A549 (cell line): ENCODE measurements at regions not wholly inside any gene's neighbourhood (a gene's known extent, or its start where the extent isn't known, plus 50 kb on each side); places are given as distances from the start of the nearest gene placed in this dataset.

Experiments
- ATAC-seq, 2 experiments: fragments of 200-7000 bp in 1 of 2; fragments of >200 bp in 1 of 2; cut with Nextera tagmentation in 1 of 2; cut with Tn5 transposase in 1 of 2; 3 replicates each; pipeline versions ENCODE4 v1.8.0 to v1.9.1; 2018 to 2020; ENCODE audit warnings: mild to moderate bottlenecking in 1 of 2, moderate library complexity in 1 of 2
- CTCF ChIA-PET: fragments of 300-600 bp; sonication (Branson Sonifier 250); formaldehyde crosslinking; extraction: SDS; loops from one replicate; lab custom pipeline; 2021; ENCODE audit warnings: antibody characterized with exemption, inconsistent platforms; lab: Yijun Ruan, JAX
- POLR2A ChIA-PET: fragments of 350-600 bp; formaldehyde crosslinking; extraction: SDS; loops from one replicate; lab custom pipeline; 2021; ENCODE audit warnings: antibody characterized with exemption, inconsistent platforms; lab: Yijun Ruan, JAX
- DNase-seq, 2 experiments: peaks; one replicate each; pipeline versions ENCODE4 v3.0.0 to v3.0.0-alpha.2; 2011 to 2016; ENCODE audit warnings: low read depth in 1 of 2, low spot score in 1 of 2
- FAIRE-seq: peaks from 2 replicates; lab custom pipeline; 2011; peaks lifted over from hg19 to GRCh38; lab: Jason Lieb, UNC
- H3K27ac ChIP-seq, 2 experiments: fragments of >200 bp; sonication (Bioruptor Twin); formaldehyde crosslinking; 3 replicates each; pipeline ENCODE4 v1.5.1; 2016 to 2017
- H3K4me1 ChIP-seq: fragments of >200 bp; sonication (Bioruptor Twin); formaldehyde crosslinking; 3 replicates; pipeline ENCODE4 v1.6.1; 2016
- H3K4me2 ChIP-seq: fragments of >200 bp; sonication (Bioruptor Twin); formaldehyde crosslinking; 3 replicates; pipeline ENCODE4 v1.6.1; 2016
- H3K4me3 ChIP-seq: fragments of >200 bp; sonication (Bioruptor Twin); formaldehyde crosslinking; 3 replicates; pipeline ENCODE4 v1.5.1; 2016
- H3K9me3 ChIP-seq: fragments of >200 bp; sonication (Bioruptor Twin); formaldehyde crosslinking; 3 replicates; pipeline ENCODE4 v1.6.1; 2016
- BCL3 ChIP-seq: fragments of >200 bp; sonication (Bioruptor Twin); formaldehyde crosslinking; IDR thresholded peaks from 3 replicates; pipeline ENCODE4 v1.6.1; 2016
- CEBPB ChIP-seq, 2 experiments: fragments of >200 bp in 1 of 2; sonication (Bioruptor Twin) in 1 of 2; formaldehyde crosslinking in 1 of 2; IDR thresholded peaks; 2 replicates each; pipeline ENCODE4 v1.6.1; 2012 to 2016
- EHF ChIP-seq: fragments of 250-450 bp; sonication (Bioruptor Pico); IDR thresholded peaks from 2 replicates; pipeline ENCODE4 v1.5.0; 2020; ENCODE audit warnings: mild to moderate bottlenecking
- ESRRA ChIP-seq: fragments of 150-350 bp; IDR thresholded peaks from 2 replicates; pipeline ENCODE4 v1.6.1; 2014; ENCODE audit warnings: mild to moderate bottlenecking, low read length, borderline replicate concordance
- FOSB ChIP-seq: fragments of 250-450 bp; sonication (Bioruptor Pico); IDR thresholded peaks from 2 replicates; pipeline ENCODE4 v1.5.0; 2020; ENCODE audit warnings: mild to moderate bottlenecking, moderate library complexity
- FOSL2 ChIP-seq, 2 experiments: fragments of 450-650 bp in 1 of 2; fragments of >200 bp in 1 of 2; sonication (Bioruptor Twin) in 1 of 2; formaldehyde crosslinking; IDR thresholded peaks; 2 replicates each; pipeline versions ENCODE4 v1.5.0 to v1.6.1; 2016 to 2020; ENCODE audit warnings: mild to moderate bottlenecking in 1 of 2, moderate library complexity in 1 of 2
- JUN ChIP-seq, 2 experiments: fragments of >200 bp; sonication (Bioruptor Twin); formaldehyde crosslinking; IDR thresholded peaks; 2 replicates in 1 of 2; 3 replicates in 1 of 2; pipeline ENCODE4 v1.6.1; 2016 to 2017
- KDM1A ChIP-seq: fragments of 200-600 bp; sonication (generic); IDR thresholded peaks from 2 replicates; pipeline ENCODE4 v1.6.1; 2016; ENCODE audit warnings: low read depth, mild to moderate bottlenecking
- KDM5A ChIP-seq: fragments of 200-600 bp; sonication (generic); IDR thresholded peaks from 2 replicates; pipeline ENCODE4 v1.6.1; 2016; ENCODE audit warnings: antibody characterized with exemption, mild to moderate bottlenecking
- MAX ChIP-seq: IDR thresholded peaks from 2 replicates; pipeline ENCODE4 v1.6.1; 2012
- MYC ChIP-seq: IDR thresholded peaks from 2 replicates; pipeline ENCODE4 v1.6.1; 2012; ENCODE audit warnings: mild to moderate bottlenecking, inconsistent platforms, low read length, improper control_type of control experiment, borderline replicate concordance
- NPAS2 ChIP-seq: fragments of 250-450 bp; sonication (Bioruptor Pico); IDR thresholded peaks from 2 replicates; pipeline ENCODE4 v1.8.0; 2022; ENCODE audit warnings: mild to moderate bottlenecking, moderate library complexity, borderline replicate concordance
- NR3C1 ChIP-seq: fragments of >200 bp; sonication (Bioruptor Twin); formaldehyde crosslinking; IDR thresholded peaks from 3 replicates; pipeline ENCODE4 v1.6.1; 2017
- PHF8 ChIP-seq: fragments of 200-600 bp; sonication (generic); IDR thresholded peaks from 2 replicates; pipeline ENCODE4 v1.6.1; 2016; ENCODE audit warnings: low read depth, mild to moderate bottlenecking, antibody characterized with exemption, moderate library complexity, borderline replicate concordance
- POLR2AphosphoS2 ChIP-seq: conservative IDR thresholded peaks from 2 replicates; pipeline ENCODE4 v1.6.1; 2012; ENCODE audit warnings: low read length, improper control_type of control experiment, inconsistent platforms
- RAD21 ChIP-seq, 2 experiments: fragments of >200 bp in 1 of 2; sonication (Bioruptor Twin) in 1 of 2; formaldehyde crosslinking in 1 of 2; IDR thresholded peaks in 1 of 2; conservative IDR thresholded peaks in 1 of 2; 2 replicates in 1 of 2; 3 replicates in 1 of 2; pipeline ENCODE4 v1.6.1; 2012 to 2018; ENCODE audit warnings: inconsistent platforms in 1 of 2
- RCOR1 ChIP-seq: fragments of 150-350 bp; IDR thresholded peaks from 2 replicates; pipeline ENCODE4 v1.6.1; 2014; ENCODE audit warnings: antibody characterized with exemption, low read length, low read depth
- SMC3 ChIP-seq: fragments of >200 bp; sonication (Bioruptor Twin); formaldehyde crosslinking; IDR thresholded peaks from 3 replicates; pipeline ENCODE4 v1.6.1; 2018; ENCODE audit warnings: inconsistent platforms
- SREBF2 ChIP-seq: fragments of 450-650 bp; IDR thresholded peaks from 2 replicates; pipeline ENCODE4 v1.6.1; 2014; ENCODE audit warnings: mild to moderate bottlenecking, moderate library complexity
- TP53 ChIP-seq: fragments of 250-450 bp; sonication (Bioruptor Pico); IDR thresholded peaks from 2 replicates; pipeline ENCODE4 v1.5.0; 2021; ENCODE audit warnings: mild to moderate bottlenecking, moderate library complexity
- ZNF302 ChIP-seq: fragments of 250-450 bp; sonication (Bioruptor Pico); IDR thresholded peaks from 2 replicates; pipeline ENCODE4 v1.9.0; 2021; ENCODE audit warnings: inconsistent platforms, mild to moderate bottlenecking, moderate library complexity
- WGBS: methylation state at CpG from one replicate; pipeline ENCODE4 v1.1.6; 2017; ENCODE audit errors: missing lambda C conversion rate; 5-methylcytosine and 5-hydroxymethylcytosine counted together
- TF ChIP-seq, protein P1 (sequence below): fragments of 450-650 bp; IDR thresholded peaks from 2 replicates; pipeline ENCODE4 v1.6.1; 2014; ENCODE audit warnings: antibody characterized with exemption
- TF ChIP-seq, protein P2 (sequence below): fragments of >200 bp; sonication (Bioruptor Twin); formaldehyde crosslinking; IDR thresholded peaks from 3 replicates; pipeline ENCODE4 v1.5.1; 2016
- TF ChIP-seq, protein P3 (sequence below): IDR thresholded peaks from 2 replicates; pipeline ENCODE4 v1.6.1; 2012

DNA sequence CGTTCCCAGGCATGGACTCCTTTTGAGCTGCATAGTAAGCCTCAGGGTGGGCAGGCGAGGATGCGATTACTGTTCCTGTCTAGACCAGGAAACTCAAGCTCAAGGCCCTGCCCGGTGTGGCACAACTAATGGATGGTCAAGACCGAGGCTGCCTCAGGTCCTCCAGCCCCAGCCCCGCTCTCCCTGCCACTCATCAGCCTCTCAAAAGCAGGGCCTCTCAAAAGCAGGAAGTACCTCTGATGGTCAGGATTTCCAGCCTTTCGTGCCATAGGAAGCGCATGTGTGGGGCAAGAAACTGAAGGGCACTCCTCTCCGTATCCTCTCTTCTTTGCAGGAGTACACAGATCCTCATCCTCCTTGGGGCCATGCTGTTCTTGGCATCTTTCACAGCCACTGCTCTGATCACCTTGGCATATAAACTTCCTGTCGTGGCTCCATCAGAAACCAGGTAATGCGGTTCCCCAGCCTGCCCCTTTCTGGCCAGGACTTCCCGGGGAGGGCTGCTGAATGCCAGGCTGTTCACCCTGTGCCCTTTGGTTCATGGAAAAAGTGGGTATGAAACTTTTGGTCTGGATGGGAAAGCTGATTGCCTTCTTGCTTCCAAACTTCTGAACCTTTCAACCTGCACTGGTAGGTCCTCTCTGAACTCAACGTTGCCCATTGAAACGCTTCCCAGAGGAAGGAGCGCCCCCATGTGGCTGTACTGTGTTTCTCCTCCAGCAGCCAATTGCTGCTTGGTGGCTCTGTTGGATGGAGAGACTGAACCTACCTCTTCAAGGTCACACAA, 82.8 kb upstream of the SEC11C start:
- peaks cover 16% of the 10 kb centered on the region; the same call in 2 of the 3 replicates for H3K4me1 ChIP-seq
- ChIA-PET CTCF (interaction anchor here (0.8 to 5.9 kb wide), 7 partner anchors 49 to 293 kb away, joined by 3 to 32 read pairs (median 4); no protein-coding TSS in a partner anchor), POLR2A (no interaction called here)
- peak overlapping the region; percentile 65 to 78 for H3K27ac ChIP-seq
- no peak overlapping the region for H3K4me2 ChIP-seq
- FAIRE-seq (no peak), DNase-seq (peak in 1 of 2 experiments; percentile 74), ATAC-seq (peak; percentile 47 to 86; a peak in 3 of 6 replicates)
- H3K4me3 ChIP-seq = no peak overlapping the region
- no peak for TF ChIP-seq NPAS2
- TF ChIP-seq TP53 = no peak
- no peak for TF ChIP-seq PHF8
- no peak for TF ChIP-seq BCL3
- no peak for TF ChIP-seq CEBPB (IDR thresholded peaks at IDR 0.05)
- peak; percentile 74 to 86 for TF ChIP-seq RAD21 (conservative IDR thresholded peaks at IDR 0.05 in 1 of 2, IDR thresholded peaks at IDR 0.05 in 1 of 2)
- no peak for TF ChIP-seq MAX
- TF ChIP-seq ESRRA = no peak
- TF ChIP-seq, protein P1, sequence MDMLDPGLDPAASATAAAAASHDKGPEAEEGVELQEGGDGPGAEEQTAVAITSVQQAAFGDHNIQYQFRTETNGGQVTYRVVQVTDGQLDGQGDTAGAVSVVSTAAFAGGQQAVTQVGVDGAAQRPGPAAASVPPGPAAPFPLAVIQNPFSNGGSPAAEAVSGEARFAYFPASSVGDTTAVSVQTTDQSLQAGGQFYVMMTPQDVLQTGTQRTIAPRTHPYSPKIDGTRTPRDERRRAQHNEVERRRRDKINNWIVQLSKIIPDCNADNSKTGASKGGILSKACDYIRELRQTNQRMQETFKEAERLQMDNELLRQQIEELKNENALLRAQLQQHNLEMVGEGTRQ = no peak
- TF ChIP-seq, protein P2, sequence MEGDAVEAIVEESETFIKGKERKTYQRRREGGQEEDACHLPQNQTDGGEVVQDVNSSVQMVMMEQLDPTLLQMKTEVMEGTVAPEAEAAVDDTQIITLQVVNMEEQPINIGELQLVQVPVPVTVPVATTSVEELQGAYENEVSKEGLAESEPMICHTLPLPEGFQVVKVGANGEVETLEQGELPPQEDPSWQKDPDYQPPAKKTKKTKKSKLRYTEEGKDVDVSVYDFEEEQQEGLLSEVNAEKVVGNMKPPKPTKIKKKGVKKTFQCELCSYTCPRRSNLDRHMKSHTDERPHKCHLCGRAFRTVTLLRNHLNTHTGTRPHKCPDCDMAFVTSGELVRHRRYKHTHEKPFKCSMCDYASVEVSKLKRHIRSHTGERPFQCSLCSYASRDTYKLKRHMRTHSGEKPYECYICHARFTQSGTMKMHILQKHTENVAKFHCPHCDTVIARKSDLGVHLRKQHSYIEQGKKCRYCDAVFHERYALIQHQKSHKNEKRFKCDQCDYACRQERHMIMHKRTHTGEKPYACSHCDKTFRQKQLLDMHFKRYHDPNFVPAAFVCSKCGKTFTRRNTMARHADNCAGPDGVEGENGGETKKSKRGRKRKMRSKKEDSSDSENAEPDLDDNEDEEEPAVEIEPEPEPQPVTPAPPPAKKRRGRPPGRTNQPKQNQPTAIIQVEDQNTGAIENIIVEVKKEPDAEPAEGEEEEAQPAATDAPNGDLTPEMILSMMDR = peak; percentile 46
- TF ChIP-seq, protein P3, sequence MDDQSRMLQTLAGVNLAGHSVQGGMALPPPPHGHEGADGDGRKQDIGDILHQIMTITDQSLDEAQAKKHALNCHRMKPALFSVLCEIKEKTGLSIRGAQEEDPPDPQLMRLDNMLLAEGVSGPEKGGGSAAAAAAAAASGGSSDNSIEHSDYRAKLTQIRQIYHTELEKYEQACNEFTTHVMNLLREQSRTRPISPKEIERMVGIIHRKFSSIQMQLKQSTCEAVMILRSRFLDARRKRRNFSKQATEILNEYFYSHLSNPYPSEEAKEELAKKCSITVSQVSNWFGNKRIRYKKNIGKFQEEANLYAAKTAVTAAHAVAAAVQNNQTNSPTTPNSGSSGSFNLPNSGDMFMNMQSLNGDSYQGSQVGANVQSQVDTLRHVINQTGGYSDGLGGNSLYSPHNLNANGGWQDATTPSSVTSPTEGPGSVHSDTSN = no peak
- no peak for TF ChIP-seq EHF (CRISPR knock-in tag)
- no peak for TF ChIP-seq KDM5A
- TF ChIP-seq SMC3 = peak; percentile 73
- TF ChIP-seq NR3C1 = no peak
- 82% methylated on average over 12 of the region's 15 CpGs for WGBS
- H3K9me3 ChIP-seq = no peaks in the 10 kb centered on the region

DNA sequence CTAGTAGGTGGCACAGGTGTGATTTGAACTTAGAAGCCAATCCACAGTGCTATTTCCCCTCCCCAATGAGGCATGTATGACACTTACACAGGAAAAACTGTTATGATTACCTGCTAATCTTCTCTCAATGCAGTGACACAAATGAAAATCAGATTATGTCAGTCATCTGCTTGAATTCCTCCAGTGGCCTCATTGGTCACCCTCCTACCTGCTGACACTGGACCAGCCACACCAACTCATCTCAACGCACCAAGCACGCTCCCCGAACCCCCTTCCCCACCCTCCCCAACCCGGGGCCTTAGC, 82.2 kb upstream of the SEC11C start:
- Histone ChIP-seq H3K27ac (peak overlapping the region; percentile 65 to 78; a peak in 5 of 6 replicates), H3K4me2 (no peak overlapping the region), H3K4me1 (peaks cover 16% of the 10 kb centered on the region; the same call in 2 of the 3 replicates), H3K4me3 (no peak overlapping the region), H3K9me3 (no peaks in the 10 kb centered on the region)
- 62% methylated on average over 3 of the region's 4 CpGs for WGBS
- no peak for ATAC-seq
- CTCF ChIA-PET = interaction anchor here (1.0 to 5.9 kb wide), 6 partner anchors 13 to 293 kb away, joined by 3 to 32 read pairs (median 8); no protein-coding TSS in a partner anchor
- FAIRE-seq = no peak
- POLR2A ChIA-PET = no interaction called here
- no peak for DNase-seq
- TF ChIP-seq FOSB (CRISPR knock-in tag) (no peak), POLR2AphosphoS2 (no peak), EHF (CRISPR knock-in tag) (no peak), RAD21 (conservative IDR thresholded peaks at IDR 0.05 in 1 of 2, IDR thresholded peaks at IDR 0.05 in 1 of 2) (no peak), RCOR1 (no peak), TP53 (no peak), JUN (IDR thresholded peaks at IDR 0.05) (no peak), MYC (no peak), NR3C1 (no peak), FOSL2 (IDR thresholded peaks at IDR 0.05) (no peak), FOSL2 (CRISPR knock-in tag; IDR thresholded peaks at IDR 0.05) (no peak), KDM1A (no peak), ZNF302 (CRISPR knock-in tag) (no peak), SREBF2 (no peak)
- TF ChIP-seq, protein P2 = no peak; the same call in 2 of the 3 replicates
- TF ChIP-seq, all 56 proteins: peak for 0
